ACHN (cell line): ENCODE measurements at regions not wholly inside any gene's neighbourhood (a gene's known extent, or its start where the extent isn't known, plus 50 kb on each side); places are given as distances from the start of the nearest gene placed in this dataset.
"Not testable (repeated sequence)": the region's sequence is repeated elsewhere in the genome, so short reads cannot be mapped to it uniquely, and the experiment has no call there.

ENCODE experiments used
- DNase-seq: peaks from one replicate; pipeline ENCODE4 v3.0.0-alpha.2; 2015
- in situ Hi-C: cut with HindIII; loops from 2 replicates; pipeline ENCODE4 v1.10.0; 2017; ENCODE audit warnings: low sequenced_read_pairs, low pct_ligation_motif_present, low pct_unique_long_range_greater_than_20kb

- in situ Hi-C loops = no loop called here
- DNase-seq = no peak
Measured at GRCh38 chr3:84277562-84278224, 681.1 kb upstream of the CADM2 start.

GRCh38 chr3:84292128-84292527, 666.7 kb upstream of the CADM2 start:
- DNase-seq = no peak
- in situ Hi-C loops = no loop called here

- no peak for DNase-seq
- in situ Hi-C loops = no loop called here
Measured at GRCh38 chr3:84299329-84299728, 659.5 kb upstream of the CADM2 start.

GRCh38 chr3:84304214-84304613, 654.6 kb upstream of the CADM2 start:
- DNase-seq = no peak
- in situ Hi-C loops = no loop called here

GRCh38 chr3:84307339-84307738, 651.5 kb upstream of the CADM2 start:
- no peak for DNase-seq
- in situ Hi-C loops = no loop called here

GRCh38 chr3:84308379-84308778, 650.4 kb upstream of the CADM2 start:
- in situ Hi-C loops = no loop called here
- no peak for DNase-seq

- no peak for DNase-seq
- in situ Hi-C loops = no loop called here
Measured at GRCh38 chr3:84318273-84318809, 640.4 kb upstream of the CADM2 start.

GRCh38 chr3:84365563-84366278, 593.1 kb upstream of the CADM2 start:
- DNase-seq, in situ Hi-C loops: not testable (repeated sequence)
